Upper lobe of left lung (tissue), 6 donors: ENCODE measurements at regions not wholly inside any gene's neighbourhood (a gene's known extent, or its start where the extent isn't known, plus 50 kb on each side); places are given as distances from the start of the nearest gene placed in this dataset.

Experiments used
- ATAC-seq, 2 donors: fragments of 200-7000 bp; cut with Tn5 transposase; one replicate each; pipeline ENCODE4 v1.9.1; 2022; ENCODE audit warnings: mild to moderate bottlenecking in 2 of 2, moderate library complexity in 2 of 2; ENCODE audit not compliant: low FRiP score in 2 of 2
- DNase-seq, 2 donors: peaks; one replicate each; pipeline ENCODE4 v3.0.0-alpha.2; 2019 to 2020
- H3K27ac ChIP-seq, 4 donors: fragments of 200-600 bp; sonication (generic); one replicate each; pipeline ENCODE4 v1.5.1; 2016 to 2019
- H3K27me3 ChIP-seq, 4 donors: fragments of 200-600 bp; sonication (generic); one replicate each; pipeline ENCODE4 v1.5.1; 2017 to 2019
- H3K36me3 ChIP-seq, 4 donors: fragments of 200-600 bp; sonication (generic); one replicate each; pipeline ENCODE4 v1.5.1; 2016 to 2019
- H3K4me1 ChIP-seq, 4 donors: fragments of 200-600 bp; sonication (generic); one replicate each; pipeline ENCODE4 v1.5.1; 2018 to 2019
- H3K4me3 ChIP-seq, 4 donors: fragments of 200-600 bp; sonication (generic); one replicate each; pipeline ENCODE4 v1.5.1; 2017 to 2019; ENCODE audit warnings: mild to moderate bottlenecking in 2 of 4, moderate library complexity in 1 of 4
- H3K9me3 ChIP-seq, 4 donors: fragments of 200-600 bp; sonication (generic); one replicate each; pipeline ENCODE4 v1.5.1; 2018 to 2019
- EP300 ChIP-seq, 4 donors: sonication (generic); formaldehyde crosslinking; IDR thresholded peaks; one replicate each; pipeline ENCODE4 v1.5.1; 2017; ENCODE audit warnings: antibody characterized with exemption in 4 of 4, control low read depth in 2 of 4
- POLR2A ChIP-seq, 4 donors: fragments of 450-650 bp; IDR thresholded peaks; one replicate each; pipeline ENCODE4 v1.5.1; 2016 to 2017; ENCODE audit warnings: antibody characterized with exemption in 4 of 4, mild to moderate bottlenecking in 2 of 4
- POLR2AphosphoS5 ChIP-seq, 2 donors: sonication (generic); formaldehyde crosslinking; IDR thresholded peaks; one replicate each; pipeline ENCODE4 v1.5.1; 2017; ENCODE audit warnings: antibody characterized with exemption in 2 of 2
- WGBS, 2 donors: methylation state at CpG; one replicate each; pipeline ENCODE4 v1.1.5; 2017 to 2018; 5-methylcytosine and 5-hydroxymethylcytosine counted together
- TF ChIP-seq, protein P1 (sequence below), 6 experiments: fragments of 450-650 bp in 4 of 6; fragments of 200-600 bp in 2 of 6; sonication (generic) in 2 of 6; IDR thresholded peaks; one replicate each; pipeline ENCODE4 v1.5.1; 2016 to 2019; ENCODE audit warnings: antibody characterized with exemption in 6 of 6
- donor health status: DM: no; HTN: no; CAD: no; lungs with moderate emphysema.
- donor health status: DM: no; HTN: yes; CAD: no; lungs with severe emphysema.

DNA sequence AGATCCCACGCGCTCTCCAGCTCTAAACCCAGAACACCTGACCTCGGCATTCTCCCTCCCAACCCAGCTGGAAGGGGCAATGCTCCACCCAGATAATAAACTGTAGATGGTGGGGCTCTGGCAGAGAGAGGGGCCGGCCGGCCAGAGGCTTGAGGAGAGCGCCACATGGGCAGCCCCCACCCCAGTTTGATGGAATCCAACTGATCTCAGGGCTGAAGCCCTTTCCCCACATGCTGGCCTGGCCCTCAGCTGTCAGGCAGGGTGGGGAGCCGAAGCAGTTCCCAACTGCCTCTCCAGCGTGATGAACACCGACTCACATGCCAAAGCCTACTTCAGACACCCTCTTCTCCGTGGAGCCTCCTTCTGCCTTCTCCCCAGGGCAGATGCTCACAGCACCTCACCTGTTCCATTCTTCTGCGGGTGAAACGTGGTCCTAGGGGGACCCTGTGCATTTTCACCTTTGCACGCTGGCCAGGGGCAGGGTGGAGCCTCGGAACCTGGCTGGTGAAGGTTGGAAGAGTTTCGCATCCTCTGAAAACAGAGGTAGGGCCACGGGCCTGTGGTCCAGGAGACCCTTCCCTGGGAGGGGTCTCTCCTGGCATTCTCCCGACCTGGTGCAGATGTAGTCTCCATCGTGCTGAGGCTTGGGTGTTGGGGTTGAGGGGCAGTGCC, 65.7 kb upstream of the ZNF469 start:
- no peaks in the 10 kb centered on the region for H3K4me1 ChIP-seq
- H3K27ac ChIP-seq, result no peak overlapping the region
- H3K27me3 ChIP-seq, result no peaks in the 10 kb centered on the region
- ATAC-seq, result peak in 1 of 2 donors; percentile 4
- peaks cover 0 to 2% (median under 1%) of the 10 kb centered on the region in 4 donors for H3K9me3 ChIP-seq
- no peaks in the 10 kb centered on the region for H3K36me3 ChIP-seq
- WGBS, 2 donors, result 82 to 92% methylated on average over 11 to 18 of the region's 18 CpGs
- no peak for TF ChIP-seq POLR2AphosphoS5 (IDR thresholded peaks at IDR 0.05)
- TF ChIP-seq, protein P1, sequence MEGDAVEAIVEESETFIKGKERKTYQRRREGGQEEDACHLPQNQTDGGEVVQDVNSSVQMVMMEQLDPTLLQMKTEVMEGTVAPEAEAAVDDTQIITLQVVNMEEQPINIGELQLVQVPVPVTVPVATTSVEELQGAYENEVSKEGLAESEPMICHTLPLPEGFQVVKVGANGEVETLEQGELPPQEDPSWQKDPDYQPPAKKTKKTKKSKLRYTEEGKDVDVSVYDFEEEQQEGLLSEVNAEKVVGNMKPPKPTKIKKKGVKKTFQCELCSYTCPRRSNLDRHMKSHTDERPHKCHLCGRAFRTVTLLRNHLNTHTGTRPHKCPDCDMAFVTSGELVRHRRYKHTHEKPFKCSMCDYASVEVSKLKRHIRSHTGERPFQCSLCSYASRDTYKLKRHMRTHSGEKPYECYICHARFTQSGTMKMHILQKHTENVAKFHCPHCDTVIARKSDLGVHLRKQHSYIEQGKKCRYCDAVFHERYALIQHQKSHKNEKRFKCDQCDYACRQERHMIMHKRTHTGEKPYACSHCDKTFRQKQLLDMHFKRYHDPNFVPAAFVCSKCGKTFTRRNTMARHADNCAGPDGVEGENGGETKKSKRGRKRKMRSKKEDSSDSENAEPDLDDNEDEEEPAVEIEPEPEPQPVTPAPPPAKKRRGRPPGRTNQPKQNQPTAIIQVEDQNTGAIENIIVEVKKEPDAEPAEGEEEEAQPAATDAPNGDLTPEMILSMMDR (IDR thresholded peaks at IDR 0.05), result no peak
- TF ChIP-seq EP300 (IDR thresholded peaks at IDR 0.05), result no peak
- no peak for TF ChIP-seq POLR2A (IDR thresholded peaks at IDR 0.05)
- DNase-seq, result no peak
- no peak overlapping the region for H3K4me3 ChIP-seq

GRCh38 chr16:88317613-88317965, 65.2 kb upstream of the ZNF469 start:
- WGBS, 2 donors, result 65 to 75% methylated on average over 7 to 11 of the region's 11 CpGs
- no peaks in the 10 kb centered on the region for H3K36me3 ChIP-seq
- H3K27ac ChIP-seq, result no peak overlapping the region
- no peak overlapping the region for H3K4me3 ChIP-seq
- H3K9me3 ChIP-seq, result no peaks in the 10 kb centered on the region
- DNase-seq (no peak), ATAC-seq (peak in 1 of 2 donors; percentile 69)
- no peaks in the 10 kb centered on the region for H3K4me1 ChIP-seq
- H3K27me3 ChIP-seq, result no peaks in the 10 kb centered on the region
- TF ChIP-seq EP300 (IDR thresholded peaks at IDR 0.05) (no peak), POLR2A (IDR thresholded peaks at IDR 0.05) (no peak), POLR2AphosphoS5 (IDR thresholded peaks at IDR 0.05) (no peak)
- TF ChIP-seq, protein P1 (IDR thresholded peaks at IDR 0.05), result no peak

GRCh38 chr16:88318051-88318450, 64.7 kb upstream of the ZNF469 start:
- 83 to 88% methylated on average over 9 to 14 of the region's 14 CpGs for WGBS, 2 donors

GRCh38 chr16:88318521-88318920, 64.2 kb upstream of the ZNF469 start:
- ATAC-seq (peak in 1 of 2 donors; percentile 44), DNase-seq (no peak)
- TF ChIP-seq EP300 (IDR thresholded peaks at IDR 0.05), result no peak
- TF ChIP-seq POLR2A (IDR thresholded peaks at IDR 0.05), result no peak
- TF ChIP-seq, protein P1 (IDR thresholded peaks at IDR 0.05), result no peak
- no peak for TF ChIP-seq POLR2AphosphoS5 (IDR thresholded peaks at IDR 0.05)
- Histone ChIP-seq H3K27ac (no peak overlapping the region), H3K4me1 (no peaks in the 10 kb centered on the region), H3K4me3 (no peak overlapping the region), H3K27me3 (no peaks in the 10 kb centered on the region), H3K9me3 (no peaks in the 10 kb centered on the region), H3K36me3 (no peaks in the 10 kb centered on the region)
- 79 to 95% methylated on average over 6 to 14 of the region's 14 CpGs for WGBS, 2 donors

More at GRCh38 chr16:88318051-88318450, 64.7 kb upstream of the ZNF469 start:
- no peak overlapping the region for H3K4me3 ChIP-seq
- no peaks in the 10 kb centered on the region for H3K9me3 ChIP-seq
- no peaks in the 10 kb centered on the region for H3K27me3 ChIP-seq
- no peaks in the 10 kb centered on the region for H3K4me1 ChIP-seq
- DNase-seq, result no peak
- H3K36me3 ChIP-seq, result no peaks in the 10 kb centered on the region
- TF ChIP-seq POLR2A (IDR thresholded peaks at IDR 0.05), result no peak
- TF ChIP-seq POLR2AphosphoS5 (IDR thresholded peaks at IDR 0.05), result no peak
- TF ChIP-seq, protein P1 (IDR thresholded peaks at IDR 0.05), result no peak
- no peak for TF ChIP-seq EP300 (IDR thresholded peaks at IDR 0.05)
- no peak overlapping the region for H3K27ac ChIP-seq
- peak in 1 of 2 donors; percentile 9 for ATAC-seq
